HFFc6 (cell line): ENCODE measurements at regions not wholly inside any gene's neighbourhood (a gene's known extent, or its start where the extent isn't known, plus 50 kb on each side); places are given as distances from the start of the nearest gene placed in this dataset.

Experiments
- DNase-seq: peaks from one replicate; pipeline ENCODE4 v3.0.0-alpha.2; 2018
- H3K27ac Mint-ChIP-seq: 2 replicates; pipeline ENCODE4 v1.8.0; 2020; ENCODE audit warnings: mild to moderate bottlenecking, mixed read lengths
- H3K27me3 Mint-ChIP-seq: 2 replicates; pipeline ENCODE4 v1.8.0; 2021; ENCODE audit warnings: mild to moderate bottlenecking, moderate library complexity, mixed read lengths; ENCODE audit not compliant: insufficient read depth
- H3K36me3 Mint-ChIP-seq: 2 replicates; pipeline ENCODE4 v1.8.0; 2021; ENCODE audit warnings: low read depth, mixed read lengths
- H3K4me1 Mint-ChIP-seq: 2 replicates; pipeline ENCODE4 v1.8.0; 2020; ENCODE audit warnings: low read depth, mixed read lengths
- H3K4me3 Mint-ChIP-seq: 2 replicates; pipeline ENCODE4 v1.8.0; 2020; ENCODE audit warnings: mild to moderate bottlenecking, moderate library complexity, mixed read lengths
- H3K9me3 Mint-ChIP-seq: 2 replicates; pipeline ENCODE4 v1.8.0; 2020; ENCODE audit warnings: mild to moderate bottlenecking, mixed read lengths
- TF ChIP-seq, protein P1 (sequence below): fragments of 200-600 bp; sonication (generic); IDR thresholded peaks from 2 replicates; pipeline ENCODE4 v1.5.0; 2021; ENCODE audit warnings: antibody characterized with exemption, mild to moderate bottlenecking

- TF ChIP-seq, protein P1, sequence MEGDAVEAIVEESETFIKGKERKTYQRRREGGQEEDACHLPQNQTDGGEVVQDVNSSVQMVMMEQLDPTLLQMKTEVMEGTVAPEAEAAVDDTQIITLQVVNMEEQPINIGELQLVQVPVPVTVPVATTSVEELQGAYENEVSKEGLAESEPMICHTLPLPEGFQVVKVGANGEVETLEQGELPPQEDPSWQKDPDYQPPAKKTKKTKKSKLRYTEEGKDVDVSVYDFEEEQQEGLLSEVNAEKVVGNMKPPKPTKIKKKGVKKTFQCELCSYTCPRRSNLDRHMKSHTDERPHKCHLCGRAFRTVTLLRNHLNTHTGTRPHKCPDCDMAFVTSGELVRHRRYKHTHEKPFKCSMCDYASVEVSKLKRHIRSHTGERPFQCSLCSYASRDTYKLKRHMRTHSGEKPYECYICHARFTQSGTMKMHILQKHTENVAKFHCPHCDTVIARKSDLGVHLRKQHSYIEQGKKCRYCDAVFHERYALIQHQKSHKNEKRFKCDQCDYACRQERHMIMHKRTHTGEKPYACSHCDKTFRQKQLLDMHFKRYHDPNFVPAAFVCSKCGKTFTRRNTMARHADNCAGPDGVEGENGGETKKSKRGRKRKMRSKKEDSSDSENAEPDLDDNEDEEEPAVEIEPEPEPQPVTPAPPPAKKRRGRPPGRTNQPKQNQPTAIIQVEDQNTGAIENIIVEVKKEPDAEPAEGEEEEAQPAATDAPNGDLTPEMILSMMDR = no peak
- H3K27ac Mint-ChIP-seq = peak overlapping the region; percentile 84
Observed at GRCh38 chr9:16336833-16337232, 533.6 kb downstream of the BNC2 start.

DNA sequence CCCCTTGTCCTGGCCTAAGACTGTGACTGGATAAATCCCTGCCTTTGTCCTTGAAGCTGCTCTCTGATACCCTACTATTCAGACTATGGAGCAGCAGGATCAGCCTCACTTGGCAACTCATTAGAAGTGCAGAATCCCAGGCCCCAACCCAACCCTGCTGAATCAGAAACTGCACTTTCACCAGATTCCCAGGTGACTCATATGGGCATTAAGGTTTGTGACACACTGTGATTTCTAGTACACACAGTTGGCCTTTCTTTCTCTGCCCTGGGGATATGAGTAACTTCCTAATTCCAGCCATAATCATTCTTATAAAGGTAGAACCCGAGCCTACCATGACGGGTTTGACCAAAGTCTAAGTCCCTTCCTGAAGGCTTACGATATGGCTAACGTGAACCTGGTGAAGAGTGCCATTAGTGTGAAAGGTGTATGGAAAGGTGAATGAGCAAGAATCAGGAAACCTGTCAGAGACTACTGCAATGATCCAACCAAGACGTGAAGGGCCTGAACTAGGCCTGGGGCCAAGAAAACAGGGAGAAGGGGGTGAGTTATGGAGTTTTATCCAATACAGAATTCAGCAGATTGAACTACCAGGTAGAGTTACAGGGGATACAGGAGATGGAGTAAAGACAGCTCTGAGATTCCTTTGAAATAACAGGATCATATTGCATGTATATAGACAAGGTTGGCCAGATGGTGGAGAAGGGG is 533.0 kb downstream of the BNC2 start:
- no peaks in the 10 kb centered on the region; the same call in none of the 2 replicates for H3K27me3 Mint-ChIP-seq
- peak overlapping the region; percentile 84 for H3K27ac Mint-ChIP-seq
- H3K4me1 Mint-ChIP-seq = peaks cover 55% of the 10 kb centered on the region
- H3K4me3 Mint-ChIP-seq = peak overlapping the region; percentile 60
- H3K36me3 Mint-ChIP-seq = no peaks in the 10 kb centered on the region; the same call in 1 of the 2 replicates
- no peaks in the 10 kb centered on the region for H3K9me3 Mint-ChIP-seq
- TF ChIP-seq, protein P1 = no peak
- DNase-seq = peak; percentile 89

More at GRCh38 chr9:16336833-16337232, 533.6 kb downstream of the BNC2 start:
- Mint-ChIP-seq H3K27me3 (no peaks in the 10 kb centered on the region; the same call in none of the 2 replicates), H3K4me3 (peak overlapping the region; percentile 60), H3K9me3 (no peaks in the 10 kb centered on the region), H3K4me1 (peaks cover 50% of the 10 kb centered on the region), H3K36me3 (no peaks in the 10 kb centered on the region; the same call in none of the 2 replicates)
- no peak for DNase-seq

GRCh38 chr9:16341177-16341576 is 529.3 kb downstream of the BNC2 start:
- Mint-ChIP-seq H3K4me3 (no peak overlapping the region), H3K4me1 (peaks cover 60% of the 10 kb centered on the region), H3K27ac (no peak overlapping the region), H3K36me3 (no peaks in the 10 kb centered on the region), H3K9me3 (no peaks in the 10 kb centered on the region), H3K27me3 (no peaks in the 10 kb centered on the region; the same call in 1 of the 2 replicates)
- TF ChIP-seq, protein P1 = no peak
- no peak for DNase-seq

DNA sequence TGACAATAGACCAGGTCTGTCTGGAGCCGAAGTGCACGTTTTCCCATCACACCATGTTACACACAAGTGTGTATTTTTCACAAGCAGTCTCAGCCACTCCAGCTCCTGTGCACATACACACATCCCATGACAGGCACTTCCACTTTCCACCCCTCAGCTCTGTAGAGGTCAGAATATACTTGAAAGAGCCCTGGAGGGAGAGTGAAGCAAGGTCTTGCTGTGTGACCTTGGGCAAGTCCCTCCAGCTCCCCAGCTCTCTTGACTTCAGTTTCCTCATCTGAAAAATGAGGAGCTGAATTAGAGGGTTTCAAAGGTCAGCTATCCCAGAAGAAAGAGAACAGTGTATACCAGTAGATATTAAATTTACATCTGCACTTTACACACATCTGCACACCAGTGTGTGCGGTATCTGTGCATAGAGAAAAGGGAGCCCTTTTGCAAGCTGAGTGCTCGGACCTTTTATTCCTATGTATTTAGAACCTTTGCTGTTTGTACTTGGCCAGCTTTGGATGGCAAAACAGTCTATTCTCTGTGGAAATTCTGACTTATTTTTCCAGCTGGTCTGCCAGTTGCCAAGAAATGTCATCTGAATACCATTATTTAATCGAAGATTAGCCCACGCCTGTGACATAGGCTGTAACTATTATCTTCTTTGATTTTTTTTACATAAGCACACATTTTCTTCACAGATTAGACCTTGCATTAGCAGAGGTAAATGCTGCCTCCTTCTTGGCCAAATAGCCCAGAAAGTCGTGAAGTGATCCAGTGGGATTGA is 528.0 kb downstream of the BNC2 start:
- DNase-seq = no peak
- no peak overlapping the region for H3K4me3 Mint-ChIP-seq
- H3K27me3 Mint-ChIP-seq = no peaks in the 10 kb centered on the region; the same call in 1 of the 2 replicates
- H3K9me3 Mint-ChIP-seq = no peaks in the 10 kb centered on the region
- H3K4me1 Mint-ChIP-seq = peaks cover 48% of the 10 kb centered on the region
- TF ChIP-seq, protein P1 = no peak
- no peak overlapping the region for H3K27ac Mint-ChIP-seq
- no peaks in the 10 kb centered on the region for H3K36me3 Mint-ChIP-seq

DNA sequence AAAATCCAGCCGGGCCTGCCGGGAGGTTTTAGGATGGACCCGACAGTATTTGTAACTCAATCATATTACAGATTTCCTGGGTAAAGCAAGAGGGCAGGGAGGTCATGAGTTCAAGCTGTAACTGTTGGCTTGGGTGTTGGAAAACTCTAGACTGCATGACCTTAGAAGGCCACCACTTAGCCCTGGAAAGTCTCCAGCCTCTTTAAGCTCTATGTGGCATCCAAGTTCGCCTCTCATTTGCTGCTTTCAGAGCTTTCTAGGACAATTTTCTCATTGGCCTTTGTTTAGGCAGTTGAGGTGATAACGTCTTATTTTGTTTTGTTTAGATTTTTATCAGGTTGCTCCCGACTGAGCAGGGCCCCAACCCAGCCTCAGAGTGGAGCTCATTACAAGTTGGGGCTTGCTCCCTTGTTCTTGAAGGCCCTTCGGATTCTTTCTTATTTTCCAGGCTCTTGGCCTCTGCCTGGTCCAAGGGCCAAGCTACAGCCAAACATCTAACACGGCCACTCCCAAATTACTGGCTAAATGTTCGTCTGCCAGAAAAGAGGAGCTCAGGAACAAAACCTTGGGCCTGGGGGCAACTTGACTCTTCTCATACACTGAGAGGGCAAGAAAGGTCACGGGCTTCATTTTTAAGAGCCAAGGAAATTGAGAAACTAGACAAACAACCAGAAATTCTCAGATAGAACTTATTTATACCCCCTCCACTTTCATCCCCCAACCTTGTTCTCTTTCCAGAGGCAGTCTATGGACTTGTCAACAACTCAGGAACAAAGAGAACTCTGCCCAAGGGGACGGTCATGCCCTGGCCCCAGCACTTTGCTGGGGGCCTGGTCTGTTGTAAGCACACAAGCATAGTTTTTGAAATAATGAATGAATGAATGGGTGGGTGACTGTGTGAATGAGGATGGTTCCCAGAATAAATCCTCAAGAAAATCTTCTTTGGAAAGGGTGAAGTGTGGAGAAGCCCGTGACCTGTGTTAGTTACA is 526.9 kb downstream of the BNC2 start:
- Mint-ChIP-seq H3K36me3 (no peaks in the 10 kb centered on the region), H3K27me3 (no peaks in the 10 kb centered on the region; the same call in 1 of the 2 replicates), H3K27ac (peak overlapping the region; percentile 84), H3K4me3 (no peak overlapping the region), H3K9me3 (no peaks in the 10 kb centered on the region), H3K4me1 (peaks cover 38% of the 10 kb centered on the region)
- no peak for DNase-seq
- TF ChIP-seq, protein P1 = no peak
